Transverse colon (tissue), 4 donors: ENCODE measurements at regions not wholly inside any gene's neighbourhood (a gene's known extent, or its start where the extent isn't known, plus 50 kb on each side); places are given as distances from the start of the nearest gene placed in this dataset.

ENCODE experiments used
- CTCF ChIP-seq, 5 experiments: fragments of 200-600 bp in 3 of 5; fragments of 450-650 bp in 2 of 5; sonication (generic) in 3 of 5; IDR thresholded peaks; 1 replicate in 2 of 5; 2 replicates in 3 of 5; pipeline ENCODE4 v1.5.1; 2016 to 2017; ENCODE audit warnings: antibody characterized with exemption in 5 of 5, inconsistent platforms in 3 of 5, mild to moderate bottlenecking in 2 of 5, moderate library complexity in 1 of 5
- EP300 ChIP-seq: sonication (generic); formaldehyde crosslinking; IDR thresholded peaks from one replicate; pipeline ENCODE4 v1.6.1; 2017; ENCODE audit warnings: antibody characterized with exemption, low read depth
- POLR2A ChIP-seq: fragments of 450-650 bp; IDR thresholded peaks from one replicate; pipeline ENCODE4 v1.6.1; 2016; ENCODE audit warnings: antibody characterized with exemption, mild to moderate bottlenecking, moderate library complexity
- POLR2AphosphoS5 ChIP-seq, 3 donors: sonication (generic); formaldehyde crosslinking; IDR thresholded peaks; one replicate each; pipeline ENCODE4 v1.6.1; 2016; ENCODE audit warnings: antibody characterized with exemption in 3 of 3

DNA sequence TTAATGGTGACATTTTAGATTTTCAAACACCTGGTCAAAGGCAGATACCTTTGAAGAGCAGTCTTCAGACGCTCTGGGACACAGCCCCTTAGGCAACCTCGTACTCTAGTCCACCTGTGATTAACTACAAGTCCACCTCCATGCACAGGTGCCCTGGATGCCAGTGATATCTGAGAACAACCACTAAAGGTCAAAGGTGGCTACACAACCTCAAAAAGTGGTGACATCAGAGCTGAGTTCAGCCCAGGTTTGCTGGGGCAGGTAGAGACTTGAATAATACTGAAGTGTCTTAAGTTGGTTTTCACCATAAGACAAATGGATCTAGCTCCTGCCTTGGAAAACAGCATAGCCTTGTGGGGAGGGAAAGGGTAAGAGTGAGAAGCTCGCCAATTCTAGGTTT lies 143.4 kb upstream of the ADO start:
- TF ChIP-seq EP300, result no peak
- TF ChIP-seq CTCF (IDR thresholded peaks at IDR 0.05), result no peak
- no peak for TF ChIP-seq POLR2A
- TF ChIP-seq POLR2AphosphoS5 (IDR thresholded peaks at IDR 0.05), result no peak
